A673 (cell line): ENCODE measurements at regions not wholly inside any gene's neighbourhood (a gene's known extent, or its start where the extent isn't known, plus 50 kb on each side); places are given as distances from the start of the nearest gene placed in this dataset.

ENCODE experiments used
- EZH2 ChIP-seq: fragments of 200-600 bp; sonication (generic); IDR thresholded peaks from 2 replicates; pipeline ENCODE4 v1.6.1; 2017; ENCODE audit warnings: borderline replicate concordance, low read depth, mild to moderate bottlenecking, mixed read lengths, antibody characterized with exemption, low read length; ENCODE audit not compliant: poor library complexity, severe bottlenecking
- TF ChIP-seq, protein P1 (sequence below): fragments of 300-800, 200-600 bp; sonication (generic); conservative IDR thresholded peaks from 2 replicates; pipeline ENCODE4 v1.5.1; 2017; ENCODE audit warnings: low read depth, mild to moderate bottlenecking, antibody characterized with exemption, low read length, moderate library complexity, mixed read lengths

DNA sequence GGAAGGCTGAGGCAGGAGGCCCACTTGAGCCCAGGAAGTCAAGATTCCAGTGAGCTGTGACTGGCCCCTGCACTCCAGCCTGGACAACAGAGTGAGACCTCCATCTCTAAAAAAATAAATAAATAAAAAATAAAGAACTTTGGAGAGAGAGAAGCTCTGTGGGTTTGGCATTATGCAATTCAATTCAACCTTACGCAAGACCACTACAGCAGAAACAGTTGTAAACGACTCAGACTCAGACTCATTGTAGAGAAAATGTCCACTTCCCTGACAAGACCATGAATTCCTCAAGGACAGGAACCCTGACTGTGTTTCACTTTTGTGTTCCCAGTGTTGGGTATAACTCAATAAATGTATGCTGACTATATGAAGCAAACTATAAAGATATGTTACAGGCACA lies 90.3 kb upstream of the C3orf80 start:
- TF ChIP-seq, protein P1, sequence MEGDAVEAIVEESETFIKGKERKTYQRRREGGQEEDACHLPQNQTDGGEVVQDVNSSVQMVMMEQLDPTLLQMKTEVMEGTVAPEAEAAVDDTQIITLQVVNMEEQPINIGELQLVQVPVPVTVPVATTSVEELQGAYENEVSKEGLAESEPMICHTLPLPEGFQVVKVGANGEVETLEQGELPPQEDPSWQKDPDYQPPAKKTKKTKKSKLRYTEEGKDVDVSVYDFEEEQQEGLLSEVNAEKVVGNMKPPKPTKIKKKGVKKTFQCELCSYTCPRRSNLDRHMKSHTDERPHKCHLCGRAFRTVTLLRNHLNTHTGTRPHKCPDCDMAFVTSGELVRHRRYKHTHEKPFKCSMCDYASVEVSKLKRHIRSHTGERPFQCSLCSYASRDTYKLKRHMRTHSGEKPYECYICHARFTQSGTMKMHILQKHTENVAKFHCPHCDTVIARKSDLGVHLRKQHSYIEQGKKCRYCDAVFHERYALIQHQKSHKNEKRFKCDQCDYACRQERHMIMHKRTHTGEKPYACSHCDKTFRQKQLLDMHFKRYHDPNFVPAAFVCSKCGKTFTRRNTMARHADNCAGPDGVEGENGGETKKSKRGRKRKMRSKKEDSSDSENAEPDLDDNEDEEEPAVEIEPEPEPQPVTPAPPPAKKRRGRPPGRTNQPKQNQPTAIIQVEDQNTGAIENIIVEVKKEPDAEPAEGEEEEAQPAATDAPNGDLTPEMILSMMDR: no peak
- TF ChIP-seq EZH2: no peak
